ENCODE measurements at regions not wholly inside any gene's neighbourhood (a gene's known extent, or its start where the extent isn't known, plus 50 kb on each side); places are given as distances from the start of the nearest gene placed in this dataset.

DNA sequence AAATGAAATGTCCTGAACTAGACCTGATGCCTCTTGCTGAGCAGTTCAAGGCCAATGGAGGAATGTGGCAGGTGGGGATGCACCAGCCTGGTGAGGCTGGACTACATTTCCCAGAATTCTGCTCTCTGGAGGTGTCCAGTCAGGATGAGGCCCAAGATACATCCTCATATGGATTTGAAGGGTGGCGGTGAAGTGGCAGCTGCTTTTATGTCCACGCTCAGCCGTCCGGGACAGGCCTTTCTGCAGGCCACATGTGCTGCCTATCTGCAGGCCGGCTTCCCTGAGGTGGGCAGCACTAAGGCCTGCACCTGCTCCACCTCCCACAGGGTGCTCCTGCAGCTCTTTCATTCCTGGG, 230.2 kb downstream of the BCL11B start:
- no peak for TF ChIP-seq BHLHE40 (IDR thresholded peaks at IDR 0.05; ENCODE audit: low read depth, low read length)
- TF ChIP-seq, protein P1, sequence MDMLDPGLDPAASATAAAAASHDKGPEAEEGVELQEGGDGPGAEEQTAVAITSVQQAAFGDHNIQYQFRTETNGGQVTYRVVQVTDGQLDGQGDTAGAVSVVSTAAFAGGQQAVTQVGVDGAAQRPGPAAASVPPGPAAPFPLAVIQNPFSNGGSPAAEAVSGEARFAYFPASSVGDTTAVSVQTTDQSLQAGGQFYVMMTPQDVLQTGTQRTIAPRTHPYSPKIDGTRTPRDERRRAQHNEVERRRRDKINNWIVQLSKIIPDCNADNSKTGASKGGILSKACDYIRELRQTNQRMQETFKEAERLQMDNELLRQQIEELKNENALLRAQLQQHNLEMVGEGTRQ (IDR thresholded peaks at IDR 0.05; ENCODE audit: low read depth, low read length), result no peak
- no peak for TF ChIP-seq MAFK (IDR thresholded peaks at IDR 0.05; ENCODE audit: low read depth, low read length)
- TF ChIP-seq NFE2L2 (IDR thresholded peaks at IDR 0.05; ENCODE audit: low read depth, low read length), result no peak
- TF ChIP-seq, protein P2, sequence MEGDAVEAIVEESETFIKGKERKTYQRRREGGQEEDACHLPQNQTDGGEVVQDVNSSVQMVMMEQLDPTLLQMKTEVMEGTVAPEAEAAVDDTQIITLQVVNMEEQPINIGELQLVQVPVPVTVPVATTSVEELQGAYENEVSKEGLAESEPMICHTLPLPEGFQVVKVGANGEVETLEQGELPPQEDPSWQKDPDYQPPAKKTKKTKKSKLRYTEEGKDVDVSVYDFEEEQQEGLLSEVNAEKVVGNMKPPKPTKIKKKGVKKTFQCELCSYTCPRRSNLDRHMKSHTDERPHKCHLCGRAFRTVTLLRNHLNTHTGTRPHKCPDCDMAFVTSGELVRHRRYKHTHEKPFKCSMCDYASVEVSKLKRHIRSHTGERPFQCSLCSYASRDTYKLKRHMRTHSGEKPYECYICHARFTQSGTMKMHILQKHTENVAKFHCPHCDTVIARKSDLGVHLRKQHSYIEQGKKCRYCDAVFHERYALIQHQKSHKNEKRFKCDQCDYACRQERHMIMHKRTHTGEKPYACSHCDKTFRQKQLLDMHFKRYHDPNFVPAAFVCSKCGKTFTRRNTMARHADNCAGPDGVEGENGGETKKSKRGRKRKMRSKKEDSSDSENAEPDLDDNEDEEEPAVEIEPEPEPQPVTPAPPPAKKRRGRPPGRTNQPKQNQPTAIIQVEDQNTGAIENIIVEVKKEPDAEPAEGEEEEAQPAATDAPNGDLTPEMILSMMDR (conservative IDR thresholded peaks at IDR 0.05; ENCODE audit: low read depth, low read length), result no peak
- no peak for TF ChIP-seq CEBPB (IDR thresholded peaks at IDR 0.05; ENCODE audit: low read depth, low read length)
- TF ChIP-seq, protein P3, sequence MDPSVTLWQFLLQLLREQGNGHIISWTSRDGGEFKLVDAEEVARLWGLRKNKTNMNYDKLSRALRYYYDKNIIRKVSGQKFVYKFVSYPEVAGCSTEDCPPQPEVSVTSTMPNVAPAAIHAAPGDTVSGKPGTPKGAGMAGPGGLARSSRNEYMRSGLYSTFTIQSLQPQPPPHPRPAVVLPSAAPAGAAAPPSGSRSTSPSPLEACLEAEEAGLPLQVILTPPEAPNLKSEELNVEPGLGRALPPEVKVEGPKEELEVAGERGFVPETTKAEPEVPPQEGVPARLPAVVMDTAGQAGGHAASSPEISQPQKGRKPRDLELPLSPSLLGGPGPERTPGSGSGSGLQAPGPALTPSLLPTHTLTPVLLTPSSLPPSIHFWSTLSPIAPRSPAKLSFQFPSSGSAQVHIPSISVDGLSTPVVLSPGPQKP (IDR thresholded peaks at IDR 0.05; ENCODE audit: borderline replicate concordance, low read depth, low read length), result no peak
- no peak for TF ChIP-seq RAD21 (IDR thresholded peaks at IDR 0.05; ENCODE audit: low read length)
- TF ChIP-seq RCOR1 (IDR thresholded peaks at IDR 0.05; ENCODE audit: insufficient replicate concordance, low read length), result no peak
- no peak for TF ChIP-seq MXI1 (IDR thresholded peaks at IDR 0.05; ENCODE audit: borderline replicate concordance, low read depth, low read length)
- no peak for TF ChIP-seq CHD1 (IDR thresholded peaks at IDR 0.05; ENCODE audit: low read depth, low read length)
- Histone ChIP-seq H2BK120ac (ENCODE audit: low read depth, low read length) (no peak overlapping the region), H3K4me2 (ENCODE audit: low read depth, low read length) (no peak overlapping the region), H3K36me3 (ENCODE audit: control insufficient read depth, insufficient read depth, low read length) (no peaks in the 10 kb centered on the region), H2BK20ac (ENCODE audit: low read depth, low read length) (no peak overlapping the region), H3K9me1 (ENCODE audit: insufficient read depth, low read length) (no peaks in the 10 kb centered on the region), H3K23ac (ENCODE audit: low read depth, low read length) (no peak overlapping the region), H3K9me3 (ENCODE audit: control insufficient read depth, insufficient read depth, low read length) (peaks cover 41% of the 10 kb centered on the region), H3K14ac (replicated peaks; ENCODE audit: low read depth, low read length) (no peak overlapping the region), H3K27me3 (ENCODE audit: control insufficient read depth, insufficient read depth, low read length) (no peaks in the 10 kb centered on the region), H2BK15ac (ENCODE audit: low read depth, low read length) (no peak overlapping the region), H3K9ac (ENCODE audit: low read depth, low read length) (no peak overlapping the region), H3K4ac (ENCODE audit: low read depth, low read length) (no peak overlapping the region), H2AK9ac (replicated peaks; ENCODE audit: low read depth, low read length, poor library complexity) (no peak overlapping the region), H3K56ac (ENCODE audit: extremely low read depth, insufficient read depth, low read length) (no peak overlapping the region), H4K20me1 (ENCODE audit: insufficient read depth, low read length) (no peaks in the 10 kb centered on the region), H2BK5ac (ENCODE audit: low read depth, low read length, poor library complexity, severe bottlenecking) (no peak overlapping the region), H3K27ac (ENCODE audit: insufficient read depth, low read length) (no peak overlapping the region), H3K4me3 (ENCODE audit: insufficient read depth, low read depth, low read length) (no peak overlapping the region), H2AK5ac (ENCODE audit: low read depth, low read length) (no peak overlapping the region), H3K79me1 (ENCODE audit: low read depth in 1 of 2, low read length in 2 of 2) (no peaks in the 10 kb centered on the region), H3K4me1 (ENCODE audit: control insufficient read depth, insufficient read depth, low read length) (no peaks in the 10 kb centered on the region), H3K18ac (ENCODE audit: low read depth, low read length) (no peak overlapping the region), H4K91ac (ENCODE audit: insufficient read depth, low read depth, low read length) (no peak overlapping the region), H2AFZ (replicated peaks; ENCODE audit: low read length, poor library complexity) (no peak overlapping the region), H4K8ac (ENCODE audit: low read depth in 2 of 2, low read length in 2 of 2) (no peak overlapping the region), H4K5ac (ENCODE audit: low read depth, low read length) (no peak overlapping the region)
- BruUV-seq (replicated peaks), result no TSS peak
- dilution Hi-C loops (cut with HindIII; ENCODE audit: low sequenced_read_pairs, unreplicated experiment), result no loop called here
- CTCF ChIA-PET, result no interaction called here
- intact Hi-C loops (cut with micrococcal nuclease), result no loop called here
- WGBS, 2 experiments (ENCODE audit: extremely low coverage in 2 of 2, insufficient read length in 1 of 2), result 70% methylated on average over 2 of the region's 5 CpGs; no CpG with 5 or more reads in 1 of the 2 experiments
- in situ Hi-C loops (cut with MboI; ENCODE audit: low sequenced_read_pairs), result no loop called here
- DNase-seq (no peak), ATAC-seq (ENCODE audit: low read depth) (no peak)
- POLR2A ChIA-PET (ENCODE audit: unreplicated experiment), result no interaction called here

Data from IMR-90 (cell line).